ENCODE measurements at regions not wholly inside any gene's neighbourhood (a gene's known extent, or its start where the extent isn't known, plus 50 kb on each side); places are given as distances from the start of the nearest gene placed in this dataset.

- TF ChIP-seq CTCF (IDR thresholded peaks at IDR 0.05; ENCODE audit: insufficient read depth, low read length), result no peak
- no peak for TF ChIP-seq REST (IDR thresholded peaks at IDR 0.05; ENCODE audit: insufficient replicate concordance, low read depth)
- TF ChIP-seq SPI1 (IDR thresholded peaks at IDR 0.05; ENCODE audit: borderline replicate concordance, low read depth), result no peak
These were observed 164.4 kb upstream of the EPHA5 start for GRCh38 chr4:65834707-65835106.

Data from HL-60 (cell line).